CD1c-positive myeloid dendritic cell (primary cell): ENCODE measurements at regions not wholly inside any gene's neighbourhood (a gene's known extent, or its start where the extent isn't known, plus 50 kb on each side); places are given as distances from the start of the nearest gene placed in this dataset.
"Not testable (repeated sequence)": the region's sequence is repeated elsewhere in the genome, so short reads cannot be mapped to it uniquely, and the experiment has no call there.

Source experiments
- DNase-seq: peaks from one replicate; pipeline ENCODE4 v3.0.0-alpha.2; 2016; ENCODE audit errors: extremely low spot score

- DNase-seq, result no peak
Observed at GRCh38 chr1:185474440-185475149, 157.6 kb upstream of the IVNS1ABP start.

DNA sequence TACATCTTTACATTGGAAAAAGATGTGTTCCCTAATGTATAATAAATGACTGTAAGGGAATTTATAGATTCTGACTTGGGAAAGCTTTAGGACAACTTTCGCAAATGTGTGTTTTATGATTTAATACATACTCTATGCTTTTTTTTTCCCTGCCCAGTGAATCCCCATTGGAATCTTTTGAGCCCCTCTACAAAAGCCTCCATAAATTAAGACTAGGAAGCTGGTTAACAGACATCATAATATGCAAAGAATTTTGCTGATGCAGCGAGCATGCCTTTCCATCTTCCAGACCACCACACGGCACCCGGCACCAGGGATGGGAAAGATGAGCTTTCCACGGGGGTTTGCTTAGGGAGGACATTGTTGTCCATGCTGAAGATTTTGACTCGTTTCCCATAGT is 156.1 kb upstream of the IVNS1ABP start:
- no peak for DNase-seq

- DNase-seq, result no peak
Observed at GRCh38 chr1:185468626-185469025, 151.6 kb upstream of the IVNS1ABP start.

DNA sequence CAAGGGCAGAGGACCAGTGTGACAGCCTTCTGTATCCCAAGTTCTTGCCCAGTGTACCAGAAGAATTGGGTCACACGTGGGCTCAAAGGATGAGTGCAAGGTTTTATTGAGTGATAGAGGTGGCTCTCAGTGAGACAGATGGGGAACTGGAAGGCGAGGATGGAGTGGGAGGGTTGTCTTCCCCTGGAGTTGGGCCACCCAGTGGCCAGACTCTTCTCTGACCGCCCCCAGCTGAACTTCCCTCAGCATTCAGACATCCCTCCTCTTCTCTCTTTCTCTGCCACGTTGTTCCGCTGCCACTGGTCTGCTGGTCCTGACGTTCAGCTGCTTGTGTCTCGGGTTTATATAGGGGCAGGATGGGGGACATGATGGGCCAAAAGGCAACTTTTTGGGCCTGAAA is 150.1 kb upstream of the IVNS1ABP start:
- DNase-seq, result peak; percentile 50

- DNase-seq, result no peak
Observed at GRCh38 chr1:185464777-185465176, 147.7 kb upstream of the IVNS1ABP start.

GRCh38 chr1:185463433-185463832 is 146.4 kb upstream of the IVNS1ABP start:
- DNase-seq, result no peak

DNA sequence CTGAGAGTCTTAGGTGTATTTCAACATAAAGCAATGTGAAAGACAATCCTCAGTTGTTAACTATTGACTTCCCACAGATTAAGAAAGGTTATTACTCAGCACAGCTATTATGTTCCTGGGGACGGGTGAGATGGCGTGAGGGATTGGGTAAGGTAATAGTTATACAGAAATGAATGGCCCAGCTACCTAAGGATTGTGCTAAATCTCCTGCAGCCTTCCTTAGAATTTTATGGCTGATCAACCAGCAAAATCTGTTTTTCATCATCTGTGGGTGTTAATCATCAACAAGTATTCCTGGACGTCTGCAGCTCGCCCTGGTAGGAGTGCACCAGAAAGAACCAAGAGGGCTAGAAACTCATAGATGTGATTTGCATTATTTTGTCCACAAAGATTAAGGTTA is 146.0 kb upstream of the IVNS1ABP start:
- no peak for DNase-seq

DNA sequence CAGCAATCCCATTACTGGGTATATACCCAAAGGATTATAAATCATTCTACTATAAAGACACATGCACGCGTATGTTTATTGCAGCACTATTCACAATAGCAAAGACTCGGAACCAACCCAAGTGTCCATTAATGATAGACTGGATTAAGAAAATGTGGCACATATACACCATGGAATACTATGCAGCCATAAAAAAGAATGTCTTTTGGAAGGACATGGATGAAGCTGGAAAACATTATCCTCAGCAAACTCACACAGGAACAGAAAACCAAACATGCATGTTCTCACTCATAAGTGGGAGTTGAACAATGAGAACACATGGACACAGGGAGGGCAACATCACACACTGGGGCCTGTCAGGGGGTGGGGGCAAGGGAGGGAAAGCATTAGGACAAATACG is 143.7 kb upstream of the IVNS1ABP start:
- not testable (repeated sequence) for DNase-seq

DNA sequence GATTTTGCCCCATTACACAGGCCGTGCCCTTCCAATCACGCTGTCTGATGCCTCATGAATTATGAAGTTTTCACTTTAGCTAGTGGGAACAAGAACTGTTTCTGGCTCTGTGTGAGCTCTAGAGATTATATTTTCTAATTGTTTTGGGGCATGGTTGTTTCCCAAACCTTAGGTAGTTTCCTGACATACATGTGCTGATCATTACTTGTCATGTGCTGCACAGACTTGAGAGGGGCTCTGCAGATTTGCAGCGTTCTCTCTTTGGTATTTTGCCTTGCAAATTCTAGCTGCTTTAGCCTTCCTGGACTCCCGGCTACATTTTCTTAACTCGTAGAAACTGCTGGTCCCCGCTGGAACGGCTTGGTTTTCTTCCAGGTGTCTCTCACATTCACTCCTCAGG is 142.1 kb upstream of the IVNS1ABP start:
- DNase-seq, result no peak

DNA sequence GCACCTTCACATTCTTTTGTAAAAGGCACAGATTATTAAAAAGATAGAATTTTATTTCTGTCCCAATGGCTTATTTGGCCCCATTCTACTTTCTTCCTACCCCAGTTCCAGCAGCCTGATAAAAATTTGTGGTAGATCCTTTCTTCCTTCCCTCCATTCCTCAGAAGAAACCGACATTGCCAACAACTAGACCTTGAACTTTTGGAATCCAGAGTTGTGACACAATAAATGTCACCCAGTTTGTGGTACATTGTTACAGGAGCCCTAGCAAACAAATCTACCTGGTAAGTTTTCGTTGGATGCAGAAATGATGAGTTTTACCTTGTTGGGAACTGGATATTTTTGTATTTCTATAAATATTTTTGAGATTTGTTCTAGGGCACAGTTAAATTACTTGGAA is 141.6 kb upstream of the IVNS1ABP start:
- DNase-seq, result no peak

DNA sequence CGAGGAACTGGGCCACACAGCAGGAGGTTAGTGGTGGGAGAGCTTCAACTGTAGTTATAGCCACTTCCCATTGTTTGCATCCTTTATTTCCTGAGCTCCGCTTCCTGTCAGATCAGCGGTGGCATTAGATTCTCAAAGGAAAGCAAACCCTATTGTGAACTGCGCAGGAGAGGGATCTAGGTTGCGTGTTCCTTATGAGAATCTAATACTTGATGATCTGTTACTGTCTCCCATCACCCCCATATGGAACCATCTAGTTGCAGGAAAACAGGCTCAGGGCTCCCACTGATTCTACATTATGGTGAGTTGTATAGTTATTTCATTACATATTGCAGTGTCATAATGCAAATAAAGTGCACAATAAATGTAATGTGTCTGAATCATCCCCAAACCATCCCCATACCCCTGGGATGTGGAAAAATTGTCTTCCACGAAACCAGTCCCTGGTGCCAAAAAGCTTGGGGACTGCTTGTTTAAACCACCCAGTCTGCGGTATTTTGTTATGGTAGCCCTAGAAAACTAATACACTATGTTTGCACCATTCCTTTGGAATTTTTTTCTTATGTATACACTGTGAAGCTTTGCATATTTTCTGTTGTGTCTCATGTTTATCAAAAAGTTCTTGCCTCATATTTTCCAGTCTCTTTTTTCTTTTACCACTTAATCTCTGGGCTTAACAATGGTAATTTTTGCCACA is 136.6 kb upstream of the IVNS1ABP start:
- no peak for DNase-seq

DNA sequence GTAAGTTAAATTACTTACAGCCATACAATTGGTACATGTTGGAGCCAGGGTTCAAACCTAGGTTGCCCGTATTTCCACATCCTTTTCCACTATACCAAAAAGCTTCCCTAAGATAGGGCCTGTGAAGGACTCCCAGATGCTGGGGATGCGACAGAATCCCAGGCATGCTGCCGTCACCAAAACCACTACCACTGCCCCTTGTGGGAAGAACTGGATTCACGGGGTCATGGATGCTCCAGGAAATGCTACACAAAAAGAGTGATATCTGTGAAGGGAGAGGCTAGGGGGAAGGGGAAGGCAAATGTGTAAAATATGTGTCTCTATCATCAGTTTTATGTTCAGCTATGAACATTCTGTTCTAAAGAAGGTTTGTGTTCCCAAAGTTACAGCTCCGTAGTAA is 133.9 kb upstream of the IVNS1ABP start:
- no peak for DNase-seq

DNA sequence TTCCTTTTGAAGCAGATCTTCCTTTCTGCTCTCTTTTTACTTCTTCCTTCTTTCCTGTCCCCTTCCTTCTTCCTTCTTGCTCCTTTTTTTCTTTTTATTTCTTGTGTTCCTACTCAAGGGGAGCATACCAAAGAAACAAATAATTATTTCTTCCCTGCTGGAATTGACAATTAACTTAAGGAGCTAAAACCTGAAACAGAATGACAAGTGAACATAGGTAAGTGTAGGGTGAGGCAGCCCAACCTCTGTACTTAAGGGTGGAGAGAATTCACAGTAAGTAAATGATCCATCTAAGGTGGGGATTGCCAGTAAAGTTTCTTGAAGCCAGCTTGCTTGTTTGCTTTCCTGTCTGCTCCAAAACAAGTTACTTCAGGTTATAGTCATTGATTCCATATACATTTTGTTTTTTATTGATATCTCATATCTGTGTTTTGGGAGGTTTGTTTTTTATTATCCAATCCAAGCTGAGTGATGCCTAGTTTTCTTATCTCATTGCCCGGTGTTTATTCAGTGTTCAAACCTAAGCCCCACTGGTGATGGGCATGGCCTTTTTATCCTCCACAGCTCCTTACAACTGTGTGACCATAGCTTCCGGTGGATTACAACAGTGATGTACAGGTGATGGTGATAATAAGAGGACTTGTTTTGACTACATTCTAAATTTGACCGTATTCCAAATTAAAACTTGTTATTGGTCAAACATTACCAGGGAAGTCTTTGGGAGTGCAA is 133.2 kb upstream of the IVNS1ABP start:
- DNase-seq, result no peak

- no peak for DNase-seq
Observed at GRCh38 chr1:185449378-185450059, 132.5 kb upstream of the IVNS1ABP start.

- DNase-seq, result no peak
Observed at GRCh38 chr1:185448591-185449186, 131.6 kb upstream of the IVNS1ABP start.

DNA sequence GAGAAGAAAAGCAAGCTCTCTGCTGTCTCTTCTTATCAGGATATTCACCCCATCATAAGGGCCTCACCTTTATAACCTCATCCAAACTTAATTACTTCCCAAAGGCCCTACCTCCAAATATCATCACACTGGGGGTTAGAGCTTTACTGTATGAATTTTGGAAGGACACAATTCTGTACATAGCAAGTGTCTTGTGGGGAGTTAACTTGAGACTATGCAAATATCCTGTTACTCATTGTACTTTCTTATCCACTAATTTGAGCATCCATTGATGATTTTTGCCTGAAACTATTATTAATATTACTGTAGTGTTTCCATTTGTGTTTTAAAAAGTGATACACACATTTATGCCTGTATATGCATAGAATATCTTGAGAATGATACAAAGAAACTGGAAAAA is 129.1 kb upstream of the IVNS1ABP start:
- no peak for DNase-seq

DNA sequence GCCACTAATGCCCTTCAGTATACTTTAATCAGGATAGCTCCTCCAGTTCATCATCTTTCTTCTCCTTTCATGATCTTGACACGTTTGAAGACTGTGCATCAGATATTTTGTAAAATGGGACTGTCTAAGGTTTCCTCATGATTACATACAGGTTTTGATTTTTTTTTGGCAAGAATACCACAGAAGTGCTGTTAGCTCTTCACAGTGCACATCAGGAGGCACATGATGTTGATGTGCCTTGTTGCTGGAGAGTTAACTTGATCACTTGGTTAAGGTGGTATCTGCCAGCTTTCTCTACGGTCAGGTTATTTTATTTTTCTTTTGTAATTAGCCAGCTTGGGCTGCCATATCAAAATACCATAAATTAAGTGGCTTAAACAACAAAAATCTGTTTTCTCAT is 128.6 kb upstream of the IVNS1ABP start:
- no peak for DNase-seq

DNA sequence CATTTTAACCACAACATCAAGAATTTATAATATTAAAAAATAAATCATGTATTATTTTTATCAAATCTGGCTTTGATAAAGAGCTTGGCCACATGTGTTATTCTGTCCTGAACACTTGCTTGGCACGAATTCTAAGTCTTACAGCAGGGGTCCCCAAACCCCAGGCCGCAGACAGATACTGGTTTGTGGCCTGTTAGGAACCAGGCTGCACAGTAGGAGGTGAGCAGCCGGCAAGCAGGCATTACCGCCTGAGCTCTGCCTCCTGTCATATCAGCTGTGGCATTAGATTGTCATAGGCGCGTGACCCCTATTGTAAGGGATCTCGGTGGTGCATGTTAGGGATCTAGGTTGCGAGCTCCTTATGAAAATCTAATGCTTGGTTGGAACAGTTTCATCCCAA is 127.6 kb upstream of the IVNS1ABP start:
- no peak for DNase-seq

- DNase-seq, result no peak
Observed at GRCh38 chr1:185442050-185442449, 125.0 kb upstream of the IVNS1ABP start.

GRCh38 chr1:185441605-185442004 is 124.6 kb upstream of the IVNS1ABP start:
- DNase-seq, result no peak

DNA sequence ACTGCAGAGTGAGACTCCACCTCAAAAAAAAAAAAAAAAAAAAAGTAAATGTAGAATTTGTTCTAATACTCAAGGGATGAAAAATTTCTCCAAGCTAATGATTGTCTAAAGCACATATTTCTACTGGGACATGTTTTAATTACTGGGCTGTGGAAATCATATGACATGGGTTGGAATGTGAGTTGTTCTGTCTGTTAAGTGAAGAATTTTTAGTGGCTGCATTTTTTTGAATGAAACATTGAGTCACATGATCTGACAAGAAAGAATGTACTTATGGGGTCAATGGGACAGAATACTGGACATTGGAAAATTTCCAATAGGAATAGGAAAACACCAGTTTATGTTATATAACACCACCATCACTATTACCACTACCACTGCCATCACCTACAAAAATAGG is 123.8 kb upstream of the IVNS1ABP start:
- no peak for DNase-seq
